T-helper 1 cell (primary cell): ENCODE measurements at regions not wholly inside any gene's neighbourhood (a gene's known extent, or its start where the extent isn't known, plus 50 kb on each side); places are given as distances from the start of the nearest gene placed in this dataset.
"Not testable (repeated sequence)": the region's sequence is repeated elsewhere in the genome, so short reads cannot be mapped to it uniquely, and the experiment has no call there.

ENCODE experiments used
- DNase-seq, 5 donors: peaks; one replicate each; pipeline ENCODE4 v3.0.0-alpha.2; 2012 to 2020

DNA sequence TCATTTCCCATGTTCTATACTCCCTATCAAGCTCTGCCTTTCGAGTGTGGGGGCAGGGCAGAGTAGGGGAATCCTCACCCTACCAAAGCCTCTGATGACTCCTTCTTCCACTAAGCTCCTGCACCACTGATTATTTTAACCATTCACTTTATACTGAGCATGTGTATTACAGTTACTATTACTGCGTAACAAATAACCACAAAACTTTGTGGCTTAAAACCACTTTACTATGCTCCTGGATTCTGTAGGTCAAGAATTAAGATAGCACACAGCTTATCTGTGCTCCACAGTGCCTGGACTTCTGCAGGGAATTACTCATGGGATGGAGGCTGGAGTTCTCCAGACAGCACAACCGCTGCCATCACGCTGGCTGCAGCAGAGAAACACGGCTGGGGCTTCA, 117.4 kb upstream of the DNAJC10 start:
- DNase-seq, result no peak

DNA sequence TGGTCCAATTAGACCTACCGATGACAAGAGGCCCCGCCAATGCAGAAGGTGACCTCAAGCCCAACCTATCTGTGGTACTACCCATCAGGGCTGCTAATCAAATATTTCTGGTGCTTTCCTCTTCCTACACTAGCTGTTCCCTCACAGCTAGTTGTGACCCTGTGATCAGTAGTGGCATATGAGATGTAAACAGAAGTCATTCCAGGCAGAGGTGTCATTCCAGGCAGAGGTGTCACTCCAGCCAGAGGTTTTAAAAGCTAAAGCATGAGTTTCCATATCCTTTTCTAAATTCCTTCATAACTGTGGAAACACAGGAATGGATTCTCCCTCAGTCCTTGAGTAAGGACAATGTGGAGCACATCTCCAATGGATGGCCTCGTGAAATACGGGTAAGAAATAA, 110.9 kb upstream of the DNAJC10 start:
- DNase-seq, result no peak

- DNase-seq, result no peak
These were observed 109.1 kb upstream of the DNAJC10 start for GRCh38 chr2:182606728-182607681.

GRCh38 chr2:182608181-182608845, 107.7 kb upstream of the DNAJC10 start:
- DNase-seq, result no peak

GRCh38 chr2:182609005-182609404, 107.1 kb upstream of the DNAJC10 start:
- DNase-seq, result not testable (repeated sequence)

- no peak for DNase-seq
These were observed 105.8 kb upstream of the DNAJC10 start for GRCh38 chr2:182610231-182610630.

DNA sequence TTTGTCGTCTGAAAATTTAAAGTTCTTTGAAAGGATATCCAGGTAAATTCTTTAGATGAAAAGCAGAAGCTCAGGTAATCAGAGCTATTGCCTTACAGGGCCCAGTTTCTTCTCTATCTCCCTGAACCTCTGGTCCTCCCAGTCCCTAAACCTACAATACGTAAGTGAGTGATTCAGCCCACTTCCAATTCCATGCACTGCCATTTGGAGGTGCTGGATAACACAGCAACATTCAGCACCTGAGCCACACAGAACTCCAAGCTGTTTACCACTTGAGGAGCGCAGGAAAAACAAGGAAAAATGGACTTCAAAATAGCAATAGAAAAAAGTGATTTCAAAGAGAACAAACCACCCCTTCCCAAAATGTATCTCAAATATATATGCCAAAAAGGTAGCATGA, 105.0 kb upstream of the DNAJC10 start:
- DNase-seq, result no peak

DNA sequence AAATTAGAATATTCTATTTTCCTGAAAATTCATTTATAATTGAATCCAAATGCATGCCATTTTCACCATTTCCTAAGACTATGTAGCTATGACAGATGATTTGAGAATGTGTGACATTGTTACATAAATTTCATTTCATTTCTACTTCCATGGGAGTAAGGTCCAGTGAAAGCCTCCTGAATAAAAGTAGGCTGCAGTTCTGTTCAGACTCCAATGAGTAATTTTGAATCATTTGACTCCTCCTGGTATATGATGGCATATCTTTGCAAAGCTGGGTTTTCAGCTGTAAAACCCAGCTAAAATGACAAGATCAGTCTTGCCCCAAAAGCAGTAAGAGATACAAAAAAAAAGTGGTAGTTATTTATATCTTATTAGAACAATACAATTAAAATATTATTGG, 101.0 kb upstream of the DNAJC10 start:
- no peak for DNase-seq

GRCh38 chr2:182616471-182617393, 99.3 kb upstream of the DNAJC10 start:
- DNase-seq, result no peak

- no peak for DNase-seq
These were observed 97.4 kb upstream of the DNAJC10 start for GRCh38 chr2:182618672-182619079.

DNA sequence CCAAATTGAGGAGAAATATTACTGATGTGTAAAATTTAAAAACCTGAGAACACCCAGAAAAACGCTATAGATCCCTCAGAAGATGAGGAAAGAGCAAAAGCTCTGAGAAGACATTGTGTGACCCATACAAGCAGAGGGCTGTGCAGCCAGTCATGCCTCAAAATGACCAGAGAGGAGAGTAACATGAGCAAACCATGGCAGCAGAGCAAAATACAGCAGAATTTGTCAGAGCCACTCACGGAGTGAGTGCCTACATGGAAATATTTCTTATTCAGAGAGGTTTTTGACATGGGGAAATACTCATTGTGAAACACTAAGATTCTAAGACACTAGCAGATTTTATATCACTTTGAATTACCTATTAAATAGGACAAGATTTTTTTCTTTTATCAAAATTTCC, 96.8 kb upstream of the DNAJC10 start:
- DNase-seq, result no peak

GRCh38 chr2:182621191-182621590, 94.9 kb upstream of the DNAJC10 start:
- no peak for DNase-seq

GRCh38 chr2:182621810-182622209, 94.2 kb upstream of the DNAJC10 start:
- no peak for DNase-seq

DNA sequence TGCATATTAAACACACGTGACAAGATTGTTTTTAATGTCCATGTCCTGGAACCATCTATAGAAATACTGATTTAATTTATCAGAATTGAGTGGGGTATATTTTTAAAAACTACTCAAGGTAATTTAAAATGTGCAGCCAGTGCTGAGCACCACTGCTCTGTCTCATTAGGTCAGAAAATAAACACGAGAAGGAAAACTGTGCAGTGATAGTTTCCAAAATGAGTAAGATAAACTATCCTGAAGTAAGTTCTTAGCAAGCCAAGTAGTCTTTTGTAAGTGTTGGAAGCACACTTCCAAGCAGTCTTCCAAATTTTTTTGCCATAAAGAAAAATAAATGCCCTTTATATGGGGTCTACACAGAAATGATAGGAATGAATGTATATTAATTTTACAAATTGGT, 93.8 kb upstream of the DNAJC10 start:
- DNase-seq, result no peak

DNA sequence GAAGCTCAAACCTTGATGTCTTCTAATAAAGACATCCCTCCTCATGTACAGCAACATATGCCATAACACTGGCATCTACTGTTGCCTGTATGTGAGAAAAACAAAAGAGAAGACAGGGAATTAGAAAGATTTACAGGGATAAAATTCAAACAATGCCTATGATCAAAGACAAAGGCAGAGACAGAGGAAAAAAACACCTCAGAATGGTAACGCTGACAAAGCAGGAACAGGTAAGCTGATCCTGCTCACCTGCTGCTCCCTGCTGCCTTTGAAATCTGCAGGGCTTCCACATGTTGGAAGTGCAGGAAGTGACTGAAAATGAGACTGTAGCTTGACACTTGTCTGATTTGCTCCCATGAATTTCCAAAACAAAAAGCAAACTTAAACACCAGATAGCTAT, 90.2 kb upstream of the DNAJC10 start:
- DNase-seq, result no peak

- DNase-seq, result no peak
These were observed 87.1 kb upstream of the DNAJC10 start for GRCh38 chr2:182628916-182629315.

DNA sequence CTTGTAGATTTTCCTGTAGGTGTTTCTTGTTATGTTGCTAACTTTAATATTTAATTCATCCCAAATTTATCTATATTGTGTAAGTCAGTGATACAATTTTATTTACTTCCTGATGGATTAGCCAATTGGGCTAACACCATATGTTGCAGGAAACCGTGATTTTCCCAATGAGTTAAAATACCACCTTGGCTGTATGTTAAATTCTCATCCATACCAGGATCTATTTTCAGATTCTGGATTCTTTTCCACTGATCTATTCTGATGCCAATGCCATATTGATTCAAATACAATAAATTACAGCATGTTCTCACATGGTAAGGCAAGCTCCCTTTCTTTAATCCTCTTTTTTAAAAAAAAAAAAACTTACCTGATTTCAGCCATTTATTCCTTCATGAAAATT, 85.8 kb upstream of the DNAJC10 start:
- no peak for DNase-seq

DNA sequence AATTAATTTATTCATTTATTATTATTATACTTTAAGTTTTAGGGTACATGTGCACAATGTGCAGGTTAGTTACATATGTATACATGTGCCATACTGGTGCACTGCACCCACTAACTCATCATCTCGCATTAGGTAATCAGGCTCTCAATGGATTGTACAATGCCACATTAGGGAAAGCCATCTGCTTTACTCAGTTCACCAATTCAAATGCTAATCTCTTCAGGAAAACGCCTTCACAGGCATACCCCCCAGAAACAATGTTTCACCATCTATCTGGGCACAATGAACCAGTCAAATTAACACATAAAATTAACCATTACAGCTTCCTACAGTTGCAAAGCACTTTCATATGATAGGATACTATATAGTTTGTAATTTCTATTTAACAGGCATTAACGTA, 84.8 kb upstream of the DNAJC10 start:
- DNase-seq, result no peak

DNA sequence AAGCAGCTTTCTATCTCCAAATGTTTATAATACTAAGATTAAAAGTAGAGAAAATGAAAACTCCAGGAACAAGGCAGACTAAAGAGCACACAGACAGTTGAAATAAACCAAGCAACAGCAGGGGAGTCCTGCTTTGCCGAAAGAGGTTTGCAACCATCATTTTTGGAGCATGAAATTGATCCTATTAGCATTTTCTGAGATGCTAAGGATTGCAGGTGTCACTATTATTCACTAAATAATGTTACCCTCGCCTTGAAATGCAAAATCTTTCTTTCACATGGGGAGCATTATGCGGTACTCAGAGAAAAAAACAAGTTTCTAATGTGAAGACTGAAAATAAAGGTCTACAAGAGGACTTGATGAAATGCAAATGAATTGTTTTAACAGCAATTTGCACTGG, 81.7 kb upstream of the DNAJC10 start:
- DNase-seq, result no peak

DNA sequence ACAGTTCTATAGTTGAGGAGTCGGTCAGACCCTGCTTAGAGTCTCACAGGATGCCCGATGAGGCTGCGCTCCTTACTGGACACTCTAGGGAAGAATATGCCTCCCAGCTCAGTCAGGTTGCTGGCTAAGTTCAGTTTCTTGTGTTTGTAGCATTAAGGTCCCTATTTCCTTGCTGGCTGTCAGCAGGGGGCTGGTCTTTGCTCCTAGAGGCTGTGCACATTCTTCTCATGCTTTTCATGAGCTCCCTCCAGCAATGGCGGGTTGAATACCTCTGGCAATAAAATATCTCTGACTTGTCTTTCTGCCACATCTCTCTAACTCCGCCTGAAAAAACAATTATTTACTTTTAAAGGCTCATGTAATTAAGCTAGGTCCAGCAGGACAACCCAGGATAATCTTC, 79.4 kb upstream of the DNAJC10 start:
- DNase-seq, result no peak

DNA sequence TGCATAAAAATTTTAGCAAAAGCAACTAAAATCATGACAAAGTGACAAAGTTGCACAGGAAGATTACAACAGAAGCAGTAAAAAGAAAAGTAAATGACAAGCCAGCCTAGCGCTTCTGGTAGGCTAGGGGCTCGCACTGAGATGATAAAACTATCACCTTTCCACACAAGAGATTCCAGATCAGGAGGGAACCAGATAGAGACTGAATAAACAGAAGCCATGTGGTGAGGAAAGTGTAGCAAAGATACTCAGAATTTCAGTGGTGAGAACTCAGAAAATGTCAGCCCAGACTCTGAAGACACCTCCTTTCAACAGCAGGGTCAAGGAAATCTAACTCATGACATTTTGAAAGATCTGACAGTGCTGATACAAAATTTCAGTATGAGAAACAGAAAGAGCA, 77.4 kb upstream of the DNAJC10 start:
- DNase-seq, result no peak

GRCh38 chr2:182639971-182640370, 76.1 kb upstream of the DNAJC10 start:
- no peak for DNase-seq

- peak in 1 of 5 donors; percentile 30 for DNase-seq
These were observed 73.7 kb upstream of the DNAJC10 start for GRCh38 chr2:182642328-182642727.
